ENCODE measurements at regions not wholly inside any gene's neighbourhood (a gene's known extent, or its start where the extent isn't known, plus 50 kb on each side); places are given as distances from the start of the nearest gene placed in this dataset.

GRCh38 chr11:94681852-94682251, 86.3 kb upstream of the AMOTL1 start:
- CTCF ChIA-PET, result no interaction called here
- ATAC-seq (ENCODE audit: low read depth) (no peak), DNase-seq (no peak)
- intact Hi-C loops (cut with micrococcal nuclease) (no loop called here), in situ Hi-C loops (cut with MboI; ENCODE audit: low sequenced_read_pairs) (no loop called here), dilution Hi-C loops (cut with HindIII; ENCODE audit: low sequenced_read_pairs, unreplicated experiment) (no loop called here)
- Histone ChIP-seq H4K91ac (ENCODE audit: insufficient read depth, low read depth, low read length) (no peak overlapping the region), H3K4me2 (ENCODE audit: low read depth, low read length) (no peak overlapping the region), H3K23ac (ENCODE audit: low read depth, low read length) (no peak overlapping the region), H3K9me1 (ENCODE audit: insufficient read depth, low read length) (no peaks in the 10 kb centered on the region), H4K5ac (ENCODE audit: low read depth, low read length) (no peak overlapping the region), H3K27ac (ENCODE audit: insufficient read depth, low read length) (no peak overlapping the region), H2AFZ (replicated peaks; ENCODE audit: low read length, poor library complexity) (no peak overlapping the region), H3K27me3 (ENCODE audit: control insufficient read depth, insufficient read depth, low read length) (peaks cover 2% of the 10 kb centered on the region), H2BK5ac (ENCODE audit: low read depth, low read length, poor library complexity, severe bottlenecking) (no peak overlapping the region), H2BK120ac (ENCODE audit: low read depth, low read length) (no peak overlapping the region), H4K8ac (ENCODE audit: low read depth in 2 of 2, low read length in 2 of 2) (no peak overlapping the region), H2AK5ac (ENCODE audit: low read depth, low read length) (no peak overlapping the region), H3K9ac (ENCODE audit: low read depth, low read length) (no peak overlapping the region), H3K18ac (ENCODE audit: low read depth, low read length) (no peak overlapping the region), H3K4me1 (ENCODE audit: control insufficient read depth, insufficient read depth, low read length) (no peaks in the 10 kb centered on the region), H3K36me3 (ENCODE audit: control insufficient read depth, insufficient read depth, low read length) (no peaks in the 10 kb centered on the region), H4K20me1 (ENCODE audit: insufficient read depth, low read length) (no peaks in the 10 kb centered on the region), H3K4me3 (ENCODE audit: insufficient read depth, low read depth, low read length) (no peak overlapping the region), H3K79me1 (ENCODE audit: low read depth in 1 of 2, low read length in 2 of 2) (no peaks in the 10 kb centered on the region), H3K4ac (ENCODE audit: low read depth, low read length) (no peak overlapping the region), H2BK20ac (ENCODE audit: low read depth, low read length) (no peak overlapping the region), H3K14ac (replicated peaks; ENCODE audit: low read depth, low read length) (no peak overlapping the region), H2AK9ac (replicated peaks; ENCODE audit: low read depth, low read length, poor library complexity) (no peak overlapping the region), H3K9me3 (ENCODE audit: control insufficient read depth, insufficient read depth, low read length) (no peaks in the 10 kb centered on the region), H3K56ac (ENCODE audit: extremely low read depth, insufficient read depth, low read length) (no peak overlapping the region), H2BK15ac (ENCODE audit: low read depth, low read length) (no peak overlapping the region)
- no CpG with 5 or more reads among the region's 1 CpG for WGBS, 2 experiments (ENCODE audit: extremely low coverage in 2 of 2, insufficient read length in 1 of 2)
- POLR2A ChIA-PET (ENCODE audit: unreplicated experiment), result no interaction called here
- TF ChIP-seq CTCF (conservative IDR thresholded peaks at IDR 0.05; ENCODE audit: low read depth, low read length) (no peak), RAD21 (IDR thresholded peaks at IDR 0.05; ENCODE audit: low read length) (no peak), MAZ (IDR thresholded peaks at IDR 0.05; ENCODE audit: borderline replicate concordance, low read depth, low read length) (no peak), ELK1 (IDR thresholded peaks at IDR 0.05; ENCODE audit: borderline replicate concordance, low read depth, low read length) (no peak), SMC3 (IDR thresholded peaks at IDR 0.05; ENCODE audit: low read depth, low read length) (no peak), RFX5 (IDR thresholded peaks at IDR 0.05; ENCODE audit: low read depth, low read length) (no peak), MXI1 (IDR thresholded peaks at IDR 0.05; ENCODE audit: borderline replicate concordance, low read depth, low read length) (no peak), NFE2L2 (IDR thresholded peaks at IDR 0.05; ENCODE audit: low read depth, low read length) (no peak), RCOR1 (IDR thresholded peaks at IDR 0.05; ENCODE audit: insufficient replicate concordance, low read length) (no peak), CHD1 (IDR thresholded peaks at IDR 0.05; ENCODE audit: low read depth, low read length) (no peak), POLR2A (IDR thresholded peaks at IDR 0.05; ENCODE audit: low read depth, low read length) (no peak), FOS (IDR thresholded peaks at IDR 0.05; ENCODE audit: low read depth, low read length) (no peak), MAFK (IDR thresholded peaks at IDR 0.05; ENCODE audit: low read depth, low read length) (no peak), BHLHE40 (IDR thresholded peaks at IDR 0.05; ENCODE audit: low read depth, low read length) (no peak), CEBPB (IDR thresholded peaks at IDR 0.05; ENCODE audit: low read depth, low read length) (no peak)
- BruUV-seq (replicated peaks), result no TSS peak

All from IMR-90 (cell line).